Sciatic nerve (tissue), 2 donors: ENCODE measurements at regions not wholly inside any gene's neighbourhood (a gene's known extent, or its start where the extent isn't known, plus 50 kb on each side); places are given as distances from the start of the nearest gene placed in this dataset.
"Not testable (repeated sequence)": the region's sequence is repeated elsewhere in the genome, so short reads cannot be mapped to it uniquely, and the experiment has no call there.

Source experiments
- ATAC-seq: fragments of 200-7000 bp; cut with Tn5 transposase; one replicate; pipeline ENCODE4 v1.9.1; 2020; ENCODE audit warnings: mild to moderate bottlenecking, moderate library complexity
- DNase-seq: peaks from one replicate; pipeline ENCODE4 v3.0.0-alpha.2; 2020; ENCODE audit warnings: low spot score
- intact Hi-C: fragments of 100-400 bp; cut with DNase I; formaldehyde crosslinking; loops from one replicate; pipeline ENCODE4 v1.14.2; 2022
- donor health status: DM: no; HTN: no; CAD: no.
- donor health status: DM: no; HTN: no; CAD: no.

DNA sequence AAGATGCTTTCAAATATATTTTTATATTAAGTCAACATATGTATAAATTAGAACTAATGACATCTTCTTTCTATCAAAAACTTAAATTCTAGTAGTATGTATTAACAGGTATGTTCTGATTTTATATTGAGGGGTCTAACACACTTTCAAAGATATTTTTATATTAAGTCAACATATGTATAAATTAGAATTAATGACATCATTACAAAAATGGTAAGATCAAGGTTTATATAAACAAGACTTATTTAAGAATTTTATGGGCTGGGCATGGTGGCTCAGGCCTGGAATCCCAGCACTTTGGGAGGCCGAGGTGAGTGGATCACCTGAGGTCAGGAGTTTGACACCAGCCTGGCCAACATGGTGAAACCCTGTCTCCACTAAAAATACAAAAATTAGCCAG is 194.6 kb upstream of the CXCR4 start:
- intact Hi-C loops, DNase-seq, ATAC-seq: not testable (repeated sequence)

DNA sequence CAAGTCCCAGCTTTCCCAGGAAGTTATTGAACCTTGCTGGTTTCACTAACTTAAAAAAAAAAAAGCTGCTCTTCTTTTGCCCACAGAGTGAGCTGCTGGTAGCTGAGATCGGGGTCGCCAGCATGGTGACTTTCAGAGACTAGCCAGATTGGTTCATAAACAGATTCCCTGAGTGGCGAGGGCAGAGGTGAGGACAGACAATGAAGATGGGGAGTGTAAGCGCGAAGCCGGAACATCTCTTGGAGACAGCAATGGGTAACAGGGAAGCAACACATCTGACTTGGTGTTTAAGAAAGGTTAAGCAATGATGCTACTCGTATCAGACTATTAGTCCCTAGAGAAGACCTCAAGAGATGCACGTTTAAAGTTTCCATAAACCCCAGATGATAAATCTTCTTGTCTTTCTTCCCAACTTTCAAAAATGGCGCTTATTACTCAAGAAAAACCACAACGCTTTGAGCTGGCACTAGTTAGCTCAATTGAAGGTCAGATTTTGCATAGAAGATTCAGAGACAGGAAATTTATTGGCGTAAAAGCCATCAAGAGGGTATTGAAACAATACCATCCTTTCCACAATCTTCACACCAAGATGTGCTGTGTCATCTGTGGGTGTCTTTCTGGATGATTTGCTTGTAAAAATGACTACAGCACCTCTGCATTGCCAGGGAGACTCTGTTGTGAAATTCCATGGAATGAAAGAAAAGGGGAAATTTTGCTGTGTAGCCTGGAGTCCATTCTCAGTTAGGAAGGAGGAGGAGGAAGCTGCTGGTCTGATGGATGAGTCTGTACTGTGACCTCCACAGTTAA is 193.1 kb upstream of the CXCR4 start:
- DNase-seq, result no peak
- ATAC-seq, result no peak
- intact Hi-C loops, result no loop called here

DNA sequence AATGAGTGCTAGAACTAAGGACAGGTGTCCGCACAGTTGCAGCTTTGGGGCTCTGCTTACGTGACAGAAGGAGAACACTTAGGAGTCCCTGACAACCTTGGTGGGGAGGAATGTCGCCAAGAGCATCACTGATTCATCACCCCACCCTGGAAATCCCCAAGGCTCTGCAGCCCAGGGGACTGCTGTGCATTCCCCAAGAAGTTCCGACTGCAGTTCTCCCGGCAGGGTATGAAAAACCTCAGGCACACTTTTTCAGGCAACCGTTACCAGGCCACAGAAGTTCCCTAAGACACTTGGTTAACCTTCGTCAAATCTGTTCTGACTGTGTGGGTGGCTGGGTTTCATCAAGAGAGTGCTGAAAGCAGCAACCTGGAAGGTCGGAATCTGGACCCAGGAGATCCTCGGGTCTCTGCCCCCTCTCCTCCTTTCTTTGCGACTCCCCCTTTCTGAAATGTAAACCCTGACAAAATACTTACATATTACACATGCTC is 192.1 kb upstream of the CXCR4 start:
- intact Hi-C loops, result no loop called here
- DNase-seq, result no peak
- no peak for ATAC-seq

DNA sequence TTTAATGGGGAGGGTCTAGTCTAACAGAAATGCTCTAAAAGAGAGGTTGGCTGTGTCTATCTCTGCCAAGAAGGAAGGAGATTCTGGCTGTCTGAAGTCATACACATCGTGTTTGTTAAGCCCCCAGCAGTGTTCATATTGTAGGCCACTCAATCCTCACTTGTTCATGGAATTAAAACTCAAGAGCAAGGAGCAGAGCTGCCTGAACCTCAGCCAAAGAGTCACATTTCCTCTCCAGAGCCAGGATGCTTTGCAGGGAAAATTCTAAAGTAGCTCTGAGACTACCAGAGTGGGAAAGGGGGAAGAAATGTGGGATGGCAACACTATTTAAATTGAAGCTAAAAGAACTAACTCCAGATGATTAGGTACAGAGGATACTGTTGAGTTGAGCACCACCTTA is 190.7 kb upstream of the CXCR4 start:
- ATAC-seq, result no peak
- no peak for DNase-seq
- intact Hi-C loops, result no loop called here

DNA sequence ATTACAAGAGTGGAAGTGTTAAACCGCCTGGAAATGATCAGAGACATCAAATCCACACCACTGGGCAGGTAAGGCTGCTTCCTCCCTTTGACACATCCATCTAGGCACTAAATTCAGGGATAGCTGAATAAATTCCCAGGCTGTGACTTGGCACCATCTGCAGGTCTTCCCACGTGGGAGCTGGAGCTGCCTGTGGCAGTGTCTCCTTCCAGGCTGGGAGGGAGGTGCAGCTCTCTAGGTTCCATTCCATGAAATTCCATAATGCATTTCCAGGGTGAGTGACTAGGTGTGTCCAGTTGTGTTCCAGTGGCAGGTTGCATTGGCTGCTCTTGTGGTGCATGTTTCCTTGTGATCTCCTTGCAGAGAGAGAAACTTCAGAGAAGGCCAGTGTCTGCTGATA is 188.9 kb upstream of the CXCR4 start:
- intact Hi-C loops, result no loop called here
- DNase-seq, result no peak
- no peak for ATAC-seq

DNA sequence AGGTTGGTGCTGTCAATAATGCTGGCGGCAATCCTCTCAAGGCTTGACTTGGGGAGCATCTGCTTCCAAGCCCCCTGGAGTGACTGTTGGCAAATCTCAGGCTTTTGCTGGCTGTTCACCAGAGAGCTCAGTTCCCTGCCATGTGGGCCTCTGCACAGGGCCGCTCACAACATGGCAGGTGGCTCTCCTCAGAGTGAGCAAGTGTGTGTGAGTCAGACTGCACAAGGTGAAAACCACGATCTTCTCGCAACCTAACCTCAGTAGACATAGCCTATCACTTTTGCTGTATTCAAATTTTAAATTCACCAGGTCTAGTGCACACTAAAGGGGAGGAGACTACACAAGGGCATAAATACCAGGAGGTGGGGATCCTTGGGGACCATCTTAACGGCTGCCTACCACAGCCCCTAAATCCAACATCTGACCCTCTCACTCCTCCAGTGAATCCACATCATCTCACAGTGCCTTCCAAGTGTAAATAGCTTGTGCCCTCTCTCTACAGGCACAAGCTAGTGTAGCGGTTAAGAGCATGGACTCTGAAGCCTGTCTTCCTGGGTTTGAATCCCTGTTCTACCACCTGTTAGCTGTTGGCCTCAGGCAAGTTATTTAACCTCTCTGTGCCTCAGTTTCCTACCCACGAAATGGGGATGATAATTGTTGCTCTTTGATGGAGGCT is 187.7 kb upstream of the CXCR4 start:
- no peak for ATAC-seq

DNA sequence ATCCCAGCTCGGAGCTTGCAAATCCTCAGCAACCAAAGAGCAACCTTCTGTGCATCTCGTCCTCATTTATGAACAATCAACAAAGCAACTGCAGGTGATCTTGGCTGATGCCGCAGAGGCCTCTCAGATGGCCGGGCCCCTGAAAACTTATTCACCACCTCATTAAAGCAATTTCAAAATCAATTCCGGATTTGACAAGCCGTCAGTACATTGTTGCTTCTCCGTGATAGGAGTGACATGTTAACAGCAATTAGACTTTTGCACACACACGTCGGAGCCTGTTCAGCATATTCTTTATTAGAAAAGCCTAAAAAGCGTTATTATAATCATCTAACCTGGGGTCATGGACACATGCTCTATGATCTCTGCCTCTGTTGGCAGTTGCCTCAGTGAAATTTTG is 183.1 kb upstream of the CXCR4 start:
- no peak for DNase-seq
- no peak for ATAC-seq
- intact Hi-C loops, result no loop called here

More for the DNA sequence above, 187.7 kb upstream of the CXCR4 start:
- intact Hi-C loops, result no loop called here
- DNase-seq, result no peak

DNA sequence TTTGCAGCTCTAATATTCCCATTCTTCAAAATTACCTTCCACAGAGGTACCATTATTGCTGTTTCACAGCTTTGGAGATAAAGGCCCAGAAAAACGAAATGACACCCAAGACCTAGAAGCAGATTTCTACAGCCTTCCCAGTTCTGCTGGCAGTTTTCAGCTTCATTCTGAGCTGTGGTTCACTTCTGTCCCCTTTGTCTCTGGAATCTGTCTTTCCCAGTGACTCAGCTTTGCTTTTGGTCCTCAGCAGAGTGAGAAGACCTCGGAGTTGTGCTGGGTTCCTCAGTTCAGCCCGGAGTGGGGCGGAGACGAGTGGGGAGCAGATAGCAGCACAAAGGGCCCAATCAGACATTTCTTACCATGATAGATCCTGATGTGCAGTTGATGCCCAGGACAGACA is 180.7 kb upstream of the CXCR4 start:
- no peak for DNase-seq
- intact Hi-C loops, result no loop called here
- no peak for ATAC-seq

DNA sequence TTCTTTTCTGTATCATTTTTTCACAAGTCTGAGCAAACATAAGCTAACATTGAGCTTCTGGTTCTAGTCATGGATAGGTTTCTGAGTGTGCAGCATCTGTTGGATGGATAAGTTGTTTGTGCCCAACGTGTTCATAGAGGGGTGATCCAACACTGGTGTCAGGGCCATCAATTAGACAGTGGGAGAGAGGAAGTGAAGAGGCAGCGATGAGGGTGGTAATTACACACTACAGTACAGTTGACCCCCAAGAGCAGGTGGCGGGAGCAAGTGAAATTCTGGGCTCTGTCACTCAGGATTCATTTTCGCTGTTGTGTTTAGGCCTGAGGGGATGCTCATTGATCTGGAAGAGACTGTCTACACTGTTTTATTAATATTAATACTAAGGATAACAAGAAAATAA is 180.0 kb upstream of the CXCR4 start:
- no peak for DNase-seq
- intact Hi-C loops, result no loop called here
- ATAC-seq, result no peak

DNA sequence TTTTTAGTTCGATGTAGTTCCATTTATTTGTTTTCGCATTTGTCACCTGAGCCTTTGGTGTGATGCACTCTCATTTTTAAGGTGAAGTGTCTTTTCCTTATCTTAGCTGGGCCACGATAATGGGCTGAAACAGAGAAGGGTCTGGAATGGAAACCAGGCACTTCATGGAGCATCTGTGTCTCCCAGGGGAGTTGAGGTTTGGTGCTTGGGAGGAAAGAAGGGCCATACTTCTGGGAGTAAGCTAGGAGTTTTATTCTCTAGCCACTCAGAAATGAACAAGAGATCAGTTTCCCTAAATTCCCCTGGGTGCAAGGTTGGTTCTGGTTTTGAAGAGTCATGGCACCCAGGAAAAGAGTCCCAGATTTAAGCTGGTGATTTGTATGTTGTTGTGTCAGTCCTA is 179.4 kb upstream of the CXCR4 start:
- ATAC-seq (no peak), DNase-seq (no peak)
- intact Hi-C loops, result no loop called here

DNA sequence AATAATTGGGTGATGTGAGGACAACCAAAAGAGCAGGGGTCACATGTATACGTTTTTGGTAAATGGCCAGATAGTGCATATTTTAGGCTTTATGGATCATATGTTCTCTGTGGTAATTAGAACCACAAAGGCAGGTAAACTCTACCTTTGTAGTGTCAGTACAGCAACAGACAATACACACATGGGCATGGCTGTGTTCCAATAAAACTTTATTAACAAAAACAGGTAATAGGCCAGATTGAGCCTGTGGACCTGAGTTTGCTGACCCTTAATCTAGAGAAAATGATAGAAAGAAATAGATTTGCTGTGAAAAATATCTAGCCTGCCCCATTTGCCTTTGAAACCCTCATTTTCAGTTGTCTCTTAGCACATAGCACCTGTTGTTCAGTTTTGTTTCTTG is 177.2 kb upstream of the CXCR4 start:
- intact Hi-C loops, result no loop called here
- DNase-seq (no peak), ATAC-seq (no peak)

DNA sequence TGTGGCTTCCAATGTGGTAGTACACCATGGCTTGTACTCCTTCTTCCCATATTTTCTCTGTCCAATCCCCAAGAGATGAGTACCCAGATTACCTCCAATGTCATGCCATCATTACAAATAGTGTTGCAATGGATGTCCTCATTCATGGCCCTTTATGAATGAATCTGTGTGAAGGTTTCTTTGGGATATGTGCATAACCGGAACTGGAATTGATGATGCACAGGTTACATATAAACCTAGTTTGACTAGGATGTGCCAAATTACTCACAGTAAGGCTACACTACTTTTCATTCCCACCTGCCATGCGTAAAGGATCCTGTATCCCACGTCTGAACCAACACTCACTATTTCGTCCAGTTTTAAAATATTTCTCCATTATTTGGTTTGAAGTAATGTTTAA is 173.9 kb upstream of the CXCR4 start:
- no peak for DNase-seq
- intact Hi-C loops, result no loop called here
- ATAC-seq, result no peak

DNA sequence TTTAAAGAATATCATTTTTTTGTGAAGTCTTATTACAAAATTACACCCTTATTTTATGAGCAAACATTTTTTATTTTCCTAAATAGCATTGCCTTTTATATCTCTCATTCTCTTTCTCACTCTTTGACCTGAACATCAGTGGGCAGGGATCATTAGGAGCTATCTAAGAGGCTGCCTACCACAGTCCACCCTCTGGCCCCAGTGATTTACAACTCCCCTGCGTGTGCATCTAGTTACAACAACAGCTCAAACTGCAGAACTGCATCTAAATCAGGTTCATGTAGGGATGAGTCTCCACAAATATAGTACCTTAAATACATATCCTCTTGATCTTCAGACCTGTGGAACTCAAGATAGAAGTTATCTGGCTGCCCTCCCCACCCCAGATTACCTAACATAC is 172.4 kb upstream of the CXCR4 start:
- intact Hi-C loops, result no loop called here
- ATAC-seq (no peak), DNase-seq (no peak)

DNA sequence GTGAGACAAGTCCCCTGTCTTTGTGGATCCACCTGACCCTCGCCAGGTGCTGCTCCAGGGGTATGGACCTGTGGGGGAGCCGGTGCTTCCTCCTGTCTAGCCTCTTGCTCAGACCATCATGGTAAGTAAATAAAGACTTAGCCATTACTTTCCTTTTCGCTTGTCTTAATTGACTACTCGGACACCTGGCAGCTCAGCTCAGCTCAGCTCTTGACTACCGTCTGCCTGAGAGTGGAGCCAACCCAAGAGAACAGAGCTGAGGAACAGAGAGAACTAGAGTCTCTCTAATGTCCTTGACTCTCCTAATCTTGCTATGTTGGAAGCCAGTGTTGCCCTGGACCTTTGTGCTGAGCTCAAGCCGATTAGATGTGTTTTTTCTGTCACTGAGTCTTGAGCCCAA is 170.3 kb upstream of the CXCR4 start:
- ATAC-seq (no peak), DNase-seq (no peak)
- intact Hi-C loops, result no loop called here

DNA sequence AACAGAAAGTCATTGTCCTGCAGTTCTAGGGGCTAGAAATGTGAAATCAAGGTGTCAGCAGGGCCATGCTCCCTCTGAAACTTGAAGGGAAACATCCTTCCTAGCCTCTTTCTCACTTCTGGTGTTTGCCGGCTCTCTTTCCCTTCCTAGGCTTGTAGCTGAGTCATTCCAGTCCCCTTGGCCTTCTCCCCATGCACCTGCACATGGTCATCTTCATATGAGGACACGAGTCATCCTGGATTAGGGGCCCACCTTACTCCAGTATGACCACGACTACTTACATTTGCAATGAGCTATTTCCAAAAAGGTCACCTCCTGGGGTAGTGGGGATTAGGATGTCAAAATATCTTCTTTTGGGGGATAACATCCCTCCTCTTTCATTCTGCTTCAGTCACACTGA is 168.5 kb upstream of the CXCR4 start:
- intact Hi-C loops, result no loop called here
- no peak for ATAC-seq
- DNase-seq, result no peak

DNA sequence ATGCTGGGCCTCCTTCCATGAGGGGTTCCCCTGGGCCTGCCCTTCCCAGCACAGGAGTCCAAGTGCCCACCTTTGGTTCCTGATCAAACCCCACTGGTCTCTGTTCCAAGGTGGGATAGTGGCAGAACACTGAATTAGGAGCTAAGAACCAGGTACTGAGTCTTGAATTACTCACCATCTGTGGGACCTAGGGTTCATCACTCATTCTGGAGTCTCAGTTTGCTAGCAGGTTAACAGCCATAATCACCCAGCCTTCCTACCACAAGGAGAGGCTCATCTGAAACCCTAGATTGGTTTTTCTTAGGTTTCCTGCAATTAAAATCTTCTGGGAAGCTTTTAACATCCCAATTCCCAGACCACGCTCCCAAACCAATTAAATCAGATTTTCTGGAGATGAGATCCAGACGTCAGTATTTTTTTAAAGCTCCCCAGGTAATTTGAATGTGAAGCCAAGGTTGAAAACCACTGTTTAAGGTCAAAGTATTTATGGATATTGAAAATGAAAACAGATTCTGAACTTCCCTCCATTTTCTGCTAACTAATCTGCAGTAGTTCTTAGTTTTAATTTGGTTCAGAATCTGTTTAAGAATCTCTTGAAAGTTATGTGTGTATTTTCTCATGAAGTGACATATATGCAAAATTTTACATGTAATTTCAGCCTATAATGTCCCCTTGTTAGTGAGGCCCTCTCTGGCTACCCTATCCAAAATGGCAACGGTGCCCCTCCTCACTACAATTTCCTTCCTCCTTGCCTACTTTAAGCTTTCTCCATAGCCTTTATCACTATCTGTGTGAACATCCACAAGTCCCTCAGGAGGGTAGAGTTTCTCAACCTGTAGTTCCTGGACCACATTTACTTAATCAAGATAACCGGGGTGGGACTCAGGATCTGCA is 166.5 kb upstream of the CXCR4 start:
- DNase-seq (no peak), ATAC-seq (no peak)
- intact Hi-C loops, result no loop called here

DNA sequence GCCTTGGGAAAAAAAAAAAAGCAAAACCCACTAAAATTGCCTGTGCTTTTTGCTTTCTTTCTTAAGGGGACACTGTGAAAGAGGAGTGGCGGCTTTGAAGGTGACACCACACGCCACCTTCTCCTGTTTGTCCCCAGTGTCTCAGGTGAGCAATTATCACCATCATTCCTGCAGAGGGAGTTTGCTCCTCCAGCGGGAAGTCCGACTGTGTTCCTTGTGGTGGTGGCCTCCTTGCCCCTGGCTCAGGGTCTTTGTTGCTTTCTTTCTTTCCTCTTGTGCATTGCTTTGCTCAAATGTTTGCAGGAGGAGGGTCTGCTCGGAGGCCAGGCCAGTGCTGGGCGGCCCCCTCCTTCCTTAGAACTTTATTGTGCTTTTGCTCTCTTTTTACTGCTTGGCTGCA is 164.3 kb upstream of the CXCR4 start:
- intact Hi-C loops, result no loop called here
- ATAC-seq (no peak), DNase-seq (no peak)

DNA sequence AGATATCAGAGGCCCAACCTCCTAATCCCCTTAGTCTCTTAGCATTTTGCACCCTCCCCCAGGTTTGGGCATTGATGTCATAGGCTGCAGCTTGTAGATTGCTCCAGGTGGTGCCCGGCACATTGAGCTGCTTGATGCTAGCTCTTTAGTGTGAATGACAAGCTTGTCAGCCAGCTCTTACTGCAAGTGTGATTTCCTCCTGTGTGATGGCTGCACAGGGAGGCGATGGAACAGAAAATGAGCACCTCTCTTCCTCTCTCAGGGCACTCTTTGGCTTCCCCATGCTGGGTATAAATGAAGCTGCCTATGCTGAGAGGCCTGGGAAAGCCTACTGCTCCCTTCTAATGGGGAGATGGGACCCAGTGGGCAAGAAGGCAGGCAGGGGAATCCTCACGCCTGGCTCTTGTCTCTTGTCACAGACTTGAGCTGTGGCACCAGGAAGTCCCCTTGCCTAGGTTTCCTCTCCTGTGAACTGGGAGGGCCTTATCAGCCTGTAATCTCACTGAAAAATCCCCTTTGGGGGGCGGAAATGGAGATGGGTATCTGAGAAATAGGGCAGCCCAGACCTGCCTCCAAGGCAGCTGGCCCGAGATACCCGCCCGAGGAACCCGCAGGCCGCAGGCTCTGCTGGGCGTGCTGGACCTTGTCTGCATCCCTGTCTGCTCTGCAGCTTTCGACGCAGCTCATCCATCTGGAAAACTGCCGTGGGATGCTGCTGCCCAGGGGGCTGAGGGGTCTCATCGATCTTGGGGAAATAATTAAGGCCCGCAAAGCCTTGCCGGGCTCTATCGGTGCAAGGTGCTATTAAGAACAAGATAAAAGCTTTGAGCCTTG is 163.5 kb upstream of the CXCR4 start:
- DNase-seq (no peak), ATAC-seq (no peak)
- intact Hi-C loops, result no loop called here

DNA sequence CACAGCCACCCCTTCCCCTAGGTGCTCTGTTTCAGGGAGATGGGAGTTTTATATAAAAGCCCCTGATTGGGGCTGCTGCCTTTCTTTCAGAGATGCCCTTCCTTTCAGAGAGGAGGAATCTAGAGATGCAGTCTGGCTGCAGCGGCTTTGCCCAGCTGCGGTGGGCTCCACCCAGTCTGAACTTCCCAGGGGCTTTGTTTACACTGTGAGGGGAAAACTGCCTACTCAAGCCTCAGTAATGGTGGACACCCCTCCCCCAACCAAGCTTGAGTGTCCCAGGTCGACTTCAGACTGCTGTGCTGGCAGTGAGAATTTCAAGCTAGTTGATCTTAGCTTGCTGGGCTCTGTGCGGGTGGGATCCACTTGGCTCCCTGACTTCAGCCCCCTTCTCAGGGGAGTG is 148.4 kb upstream of the CXCR4 start:
- intact Hi-C loops, ATAC-seq, DNase-seq: not testable (repeated sequence)
